Pons (tissue), 1 donor: ENCODE measurements at regions not wholly inside any gene's neighbourhood (a gene's known extent, or its start where the extent isn't known, plus 50 kb on each side); places are given as distances from the start of the nearest gene placed in this dataset.
A peak's percentile ranks its signal among the peaks of the same experiment; 100 is the strongest.
"Not testable (repeated sequence)": the region's sequence is repeated elsewhere in the genome, so short reads cannot be mapped to it uniquely, and the experiment has no call there.

Source experiments
- DNase-seq: peaks from one replicate; pipeline ENCODE4 v3.0.0-alpha.2; 2016; ENCODE audit warnings: low spot score

DNA sequence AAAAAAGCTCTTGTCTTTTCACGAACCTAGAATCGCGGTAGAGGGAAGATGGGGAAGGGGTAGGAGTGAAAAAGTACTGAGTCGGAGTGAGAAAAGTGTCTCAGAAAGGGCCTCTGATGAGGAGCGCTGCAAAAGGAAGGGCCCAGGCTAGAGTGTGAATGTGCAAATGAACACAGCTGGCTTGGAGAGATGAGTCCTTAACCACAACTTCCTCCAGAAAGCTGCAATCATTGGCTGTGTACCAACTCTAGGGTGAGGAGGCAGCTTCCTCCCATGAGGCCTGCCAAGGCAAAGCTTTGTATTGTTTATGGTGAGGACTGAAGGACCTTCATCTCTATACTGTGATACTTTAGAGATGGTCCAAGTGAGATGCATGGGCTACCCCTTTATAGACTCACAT, 566.9 kb upstream of the ANO5 start:
- DNase-seq: peak; percentile 74

DNA sequence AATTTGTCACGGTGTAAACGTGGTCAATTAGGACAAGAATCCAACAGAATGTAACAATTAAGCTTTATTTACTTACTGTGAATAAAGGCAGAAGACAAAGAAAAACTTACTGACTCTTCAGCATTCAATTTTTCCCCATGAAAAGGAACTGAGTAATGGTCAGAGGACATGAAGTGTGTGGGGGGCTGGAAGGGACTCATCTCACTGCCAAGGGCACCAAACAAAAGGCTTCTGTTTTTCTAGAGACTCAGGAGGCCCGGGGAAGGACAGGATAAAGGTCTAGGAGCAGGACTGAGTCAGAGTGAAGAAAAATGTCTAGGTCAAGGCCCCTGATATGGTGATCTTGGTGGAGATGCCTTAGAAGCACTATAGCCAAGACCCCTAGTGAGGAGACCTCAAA, 564.2 kb upstream of the ANO5 start:
- no peak for DNase-seq

- no peak for DNase-seq
These were observed 561.9 kb upstream of the ANO5 start for GRCh38 chr11:21630934-21631478.

DNA sequence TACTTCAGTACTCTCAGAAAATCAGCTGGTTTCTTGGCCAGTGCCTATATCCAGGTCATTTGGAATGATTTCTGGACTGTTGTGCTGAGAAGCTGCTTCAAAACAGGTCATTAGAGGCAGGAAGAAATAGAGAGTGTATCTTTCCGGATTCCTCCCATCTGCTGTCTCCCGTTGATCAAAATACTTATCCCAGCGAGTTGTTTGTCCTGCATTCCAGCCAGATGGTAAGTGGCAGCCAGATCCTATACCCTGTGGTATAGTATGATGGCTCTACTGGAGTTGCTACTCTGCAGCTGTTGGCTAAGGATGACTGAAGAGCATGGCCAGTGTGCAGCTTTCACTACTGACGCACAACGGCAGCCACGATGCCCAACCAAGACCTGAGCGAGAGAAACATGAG, 560.9 kb upstream of the ANO5 start:
- DNase-seq: no peak

- DNase-seq: no peak
These were observed 558.4 kb upstream of the ANO5 start for GRCh38 chr11:21634491-21634890.

DNA sequence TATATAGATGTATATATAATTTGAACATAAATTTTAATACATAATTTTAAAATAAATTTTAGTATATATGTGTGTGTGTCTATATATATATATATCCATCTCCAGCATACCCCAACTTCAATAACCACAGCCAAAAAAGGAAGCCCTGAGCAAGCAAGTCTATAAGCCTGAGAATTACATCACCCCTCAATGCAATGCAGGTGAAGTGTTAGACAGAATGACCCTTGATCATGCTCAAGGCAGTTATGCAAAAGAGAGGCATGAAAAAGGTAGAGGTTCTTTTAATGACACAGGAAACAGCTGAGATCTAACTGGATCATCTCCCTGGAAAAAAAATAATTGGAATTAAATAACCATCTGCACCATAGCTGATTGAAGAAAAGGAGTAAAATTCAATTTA, 557.9 kb upstream of the ANO5 start:
- no peak for DNase-seq

- no peak for DNase-seq
These were observed 557.3 kb upstream of the ANO5 start for GRCh38 chr11:21635394-21636145.

- DNase-seq: no peak
These were observed 556.3 kb upstream of the ANO5 start for GRCh38 chr11:21636561-21636960.

DNA sequence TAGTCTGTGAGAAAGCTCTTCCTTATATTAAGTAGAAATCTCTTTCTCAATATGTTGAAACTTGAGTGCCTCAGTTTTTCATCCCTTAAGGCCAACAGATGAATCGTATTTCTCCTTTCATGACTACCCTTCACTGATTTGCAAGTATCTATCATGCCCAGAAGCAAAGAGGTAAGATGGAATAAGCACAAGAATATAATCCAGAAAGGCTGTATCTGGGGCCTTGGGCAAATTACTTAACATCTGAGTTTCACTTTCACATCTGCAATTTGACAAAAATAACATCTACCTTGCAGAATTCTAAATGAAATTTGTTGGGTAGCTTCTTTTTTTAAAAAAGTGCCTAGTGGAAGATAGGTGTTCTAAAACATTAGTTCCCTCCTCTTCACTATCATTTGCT, 552.4 kb upstream of the ANO5 start:
- no peak for DNase-seq

- DNase-seq: no peak
These were observed 551.0 kb upstream of the ANO5 start for GRCh38 chr11:21641869-21642268.

DNA sequence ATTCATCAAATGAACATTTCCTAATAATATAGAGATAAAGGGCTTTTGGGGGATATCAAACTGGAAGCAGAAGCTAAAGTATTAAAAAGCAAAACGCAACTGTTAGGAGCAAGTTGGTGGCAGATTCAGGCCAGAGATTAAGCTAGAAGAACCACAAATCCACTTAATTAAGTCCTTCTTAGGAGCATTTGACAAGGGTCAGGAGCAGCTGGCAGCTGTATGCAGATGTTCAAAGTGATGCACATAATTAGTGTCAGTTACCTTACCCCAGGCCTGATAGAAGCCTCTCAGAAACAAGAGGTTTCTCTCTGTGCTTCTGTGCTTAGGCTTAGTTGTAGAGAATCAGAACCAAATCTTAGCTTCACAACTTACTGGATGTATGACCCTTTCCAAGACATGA, 546.5 kb upstream of the ANO5 start:
- DNase-seq: no peak

DNA sequence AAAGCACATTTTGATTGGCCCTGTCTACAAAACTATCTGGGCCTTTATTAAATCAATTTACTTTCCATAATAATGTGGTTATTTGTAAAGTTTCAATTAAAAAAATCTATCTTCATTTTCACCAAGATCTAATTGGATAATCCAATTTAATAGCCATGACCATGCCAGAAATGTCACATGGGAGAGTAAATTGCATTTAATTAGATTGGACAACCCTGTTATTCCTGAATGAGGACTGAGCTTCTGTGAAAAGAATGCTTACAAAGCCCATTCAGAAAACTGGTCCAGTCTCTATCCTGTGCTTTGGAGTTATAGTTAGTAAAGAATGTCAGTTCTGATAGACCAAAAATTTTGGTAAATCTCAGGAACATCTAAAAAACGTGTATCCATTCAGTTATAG, 541.9 kb upstream of the ANO5 start:
- DNase-seq: no peak

DNA sequence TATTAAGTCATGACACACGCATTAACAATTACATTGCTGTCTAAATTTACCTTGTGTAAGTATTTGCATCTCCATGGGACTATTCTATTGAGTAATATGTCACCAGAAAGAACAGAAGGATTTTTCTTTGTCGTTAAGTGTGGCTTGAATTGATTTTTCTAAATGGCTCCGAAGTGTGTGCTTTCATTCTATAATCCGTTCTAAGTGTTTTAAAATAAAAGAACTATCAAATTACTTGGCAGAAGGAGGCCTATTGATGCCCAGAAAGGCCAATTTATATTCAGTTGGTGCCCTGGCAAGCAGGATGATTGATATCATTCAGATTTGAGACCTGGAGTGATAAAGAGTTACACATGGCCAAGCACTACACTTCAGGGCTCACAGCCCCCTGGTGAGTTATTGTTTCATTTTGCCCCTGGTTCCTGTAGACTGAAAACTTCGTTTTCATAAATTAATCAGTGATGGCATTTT, 538.9 kb upstream of the ANO5 start:
- no peak for DNase-seq

GRCh38 chr11:21656065-21656464, 536.8 kb upstream of the ANO5 start:
- DNase-seq: no peak

DNA sequence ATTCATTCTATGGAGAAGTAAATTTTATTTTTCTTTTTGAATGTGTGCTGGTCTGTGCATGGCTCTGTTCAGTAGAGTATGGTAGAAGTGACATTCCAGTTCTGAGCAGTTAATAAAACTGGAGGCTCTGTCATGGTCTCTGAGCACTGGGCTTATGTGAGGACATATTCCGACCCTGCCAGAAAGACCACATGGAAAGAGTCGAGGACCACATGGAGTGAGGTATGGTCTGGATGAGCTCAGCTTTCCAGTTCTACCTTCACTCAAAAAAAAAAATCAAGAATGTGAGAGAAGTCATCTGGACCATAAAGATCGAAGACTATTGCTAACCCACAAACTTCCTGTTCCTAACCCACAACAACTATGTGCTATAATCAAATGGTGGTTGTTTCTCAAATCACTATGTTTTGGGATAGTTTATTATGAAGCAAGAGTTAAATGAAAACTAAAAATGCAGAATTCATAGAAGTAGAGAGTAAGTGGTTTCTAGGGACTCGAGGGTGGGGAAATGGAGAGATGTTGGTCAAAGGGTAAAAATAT, 534.2 kb upstream of the ANO5 start:
- DNase-seq: no peak

DNA sequence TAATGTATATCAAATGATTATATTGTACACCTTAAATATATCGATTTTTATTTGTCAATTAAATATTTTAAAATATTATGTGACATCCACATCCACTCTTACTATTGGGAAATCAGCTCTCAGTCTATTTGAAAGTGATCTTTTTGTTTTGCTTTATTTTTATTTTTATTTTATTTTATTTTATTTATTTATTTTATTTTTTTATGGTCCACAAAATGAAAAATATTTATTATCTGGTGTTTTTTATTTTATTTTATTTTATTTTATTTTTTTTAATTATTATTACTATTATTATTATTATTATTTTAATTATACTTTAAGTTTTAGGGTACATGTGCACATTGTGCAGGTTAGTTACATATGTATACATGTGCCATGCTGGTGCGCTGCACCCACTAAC, 533.5 kb upstream of the ANO5 start:
- DNase-seq: not testable (repeated sequence)

GRCh38 chr11:21659961-21660360, 532.9 kb upstream of the ANO5 start:
- DNase-seq: no peak

- no peak for DNase-seq
These were observed 517.8 kb upstream of the ANO5 start for GRCh38 chr11:21675049-21675616.

GRCh38 chr11:21687643-21688042, 505.2 kb upstream of the ANO5 start:
- no peak for DNase-seq

DNA sequence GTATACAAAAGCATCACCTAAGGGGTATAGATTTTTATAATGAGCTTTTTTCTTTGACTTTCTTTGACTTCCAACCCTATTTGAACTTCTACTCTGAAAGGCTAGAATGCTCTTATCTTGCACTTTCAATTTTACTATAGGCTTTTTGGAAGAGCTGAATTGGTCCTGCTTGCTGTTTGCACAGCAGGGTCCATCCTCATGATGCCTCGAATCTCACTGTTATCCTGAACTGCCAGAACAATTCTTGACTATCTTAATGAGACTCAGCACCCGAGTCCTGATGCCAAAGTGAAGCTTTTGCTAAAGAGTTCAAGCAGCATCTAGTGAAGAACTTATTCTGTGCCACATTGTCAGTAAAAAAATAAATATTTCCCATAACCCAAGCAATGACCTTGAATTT, 488.3 kb upstream of the ANO5 start:
- no peak for DNase-seq

DNA sequence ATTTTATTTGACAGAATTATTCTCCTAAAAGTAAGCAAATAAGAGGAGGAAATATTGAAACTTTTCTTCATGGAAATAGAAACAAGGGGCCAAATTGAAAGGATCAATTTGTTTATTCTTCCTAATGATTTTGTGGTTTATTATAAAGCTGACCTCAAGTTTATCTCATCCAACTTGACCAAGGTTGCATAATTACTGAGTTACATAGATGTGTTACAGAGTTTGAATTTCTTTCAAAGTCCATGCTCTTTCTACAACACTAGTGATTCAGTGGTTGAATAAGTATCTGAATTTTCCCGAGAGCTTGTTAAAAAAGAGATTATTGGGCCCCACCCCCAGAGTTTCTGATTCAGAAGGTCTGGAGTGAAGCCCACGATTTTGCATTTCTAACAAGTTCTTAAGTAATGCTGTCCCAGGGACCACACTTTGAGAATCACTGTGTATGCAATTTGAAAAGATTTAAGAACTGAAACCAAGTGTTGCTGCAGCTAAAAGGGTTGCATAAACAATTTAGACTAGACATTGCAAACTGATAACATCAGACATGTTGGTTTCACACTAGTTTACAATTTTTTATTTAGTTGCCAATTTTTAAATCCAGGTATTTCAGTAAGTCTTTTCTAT, 485.7 kb upstream of the ANO5 start:
- DNase-seq: no peak

DNA sequence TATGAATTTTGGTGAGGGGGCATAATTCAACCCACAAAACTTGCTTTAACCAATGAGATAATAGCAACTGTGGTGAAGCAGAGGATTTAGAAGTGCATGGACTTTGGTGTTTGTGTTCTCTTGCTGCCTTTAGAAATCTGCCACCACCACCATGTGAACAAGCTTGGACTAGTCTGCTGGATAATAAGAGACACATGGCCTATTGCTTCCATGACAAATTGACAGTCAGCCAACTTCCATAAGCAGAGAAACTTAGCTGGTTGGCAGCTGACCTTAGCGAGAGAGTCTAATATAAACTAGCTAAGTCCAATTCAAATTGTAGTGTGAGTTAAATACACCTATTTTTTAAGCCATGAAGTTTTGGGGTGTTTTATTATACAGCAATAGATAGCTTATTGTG, 482.1 kb upstream of the ANO5 start:
- DNase-seq: no peak

DNA sequence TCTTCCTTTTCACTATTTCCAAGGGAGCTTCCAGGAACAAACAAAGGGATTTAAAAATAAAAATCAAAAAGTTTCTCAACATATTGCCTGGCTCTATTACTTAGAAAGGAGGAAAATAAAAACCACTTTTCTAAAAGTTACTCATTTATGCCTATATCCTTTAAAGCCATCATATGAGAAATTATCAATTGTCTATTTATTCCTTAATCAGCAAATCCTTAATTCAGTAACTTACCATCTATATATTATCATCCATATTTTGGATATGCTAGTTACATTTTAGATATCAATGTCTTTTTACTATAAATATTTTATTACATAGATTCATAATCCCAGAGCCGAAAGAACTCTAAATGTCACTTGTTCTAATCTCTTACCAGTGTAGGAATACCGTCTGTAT, 481.5 kb upstream of the ANO5 start:
- DNase-seq: no peak
